Hematopoietic multipotent progenitor cell (in vitro differentiated cells): ENCODE measurements at regions not wholly inside any gene's neighbourhood (a gene's known extent, or its start where the extent isn't known, plus 50 kb on each side); places are given as distances from the start of the nearest gene placed in this dataset.
"Not testable (repeated sequence)": the region's sequence is repeated elsewhere in the genome, so short reads cannot be mapped to it uniquely, and the experiment has no call there.

Experiments used
- DNase-seq, 3 donors: peaks; one replicate each; pipeline ENCODE4 v3.0.0-alpha.2; 2011 to 2015; ENCODE audit warnings: low read depth in 2 of 3, low spot score in 2 of 3

DNA sequence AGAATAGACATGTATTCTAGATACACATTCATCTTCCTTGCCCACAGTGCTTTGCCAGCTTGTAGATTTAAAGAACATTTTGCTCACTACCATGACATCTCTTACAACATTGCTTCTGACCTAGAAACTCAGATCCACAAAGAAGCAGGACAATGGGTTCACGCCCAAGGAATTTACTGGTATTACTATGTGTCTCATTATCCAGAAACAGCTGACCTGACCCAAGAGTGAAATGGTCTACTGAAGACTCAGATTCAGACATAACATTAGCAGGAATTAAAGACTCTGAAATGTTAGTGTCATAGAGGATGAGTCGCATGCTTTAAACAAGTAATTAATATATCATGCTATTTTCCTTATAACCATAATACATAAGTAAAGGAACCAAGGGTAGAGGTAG, 731.4 kb downstream of the GALC start:
- no peak for DNase-seq

DNA sequence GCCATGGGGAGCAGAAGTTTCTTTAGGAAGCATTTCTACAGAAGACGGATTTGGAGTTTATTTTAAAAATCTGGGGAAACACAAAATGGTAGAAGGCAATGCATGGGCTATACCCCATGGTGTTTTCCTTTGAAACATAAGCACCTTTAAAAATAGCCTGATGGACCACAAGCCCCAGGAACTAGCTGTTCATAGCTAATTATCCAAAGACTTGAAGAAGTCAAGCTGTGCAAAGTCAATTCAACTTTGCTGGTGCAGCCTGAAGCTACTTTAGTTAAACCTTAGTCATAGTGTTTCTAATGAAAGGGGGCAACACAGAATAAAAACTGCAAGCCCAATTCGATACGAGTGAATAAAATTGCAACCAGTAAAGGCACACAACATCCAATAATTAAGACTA, 732.5 kb downstream of the GALC start:
- DNase-seq, result no peak

GRCh38 chr14:87257421-87257820, 735.6 kb downstream of the GALC start:
- no peak for DNase-seq

DNA sequence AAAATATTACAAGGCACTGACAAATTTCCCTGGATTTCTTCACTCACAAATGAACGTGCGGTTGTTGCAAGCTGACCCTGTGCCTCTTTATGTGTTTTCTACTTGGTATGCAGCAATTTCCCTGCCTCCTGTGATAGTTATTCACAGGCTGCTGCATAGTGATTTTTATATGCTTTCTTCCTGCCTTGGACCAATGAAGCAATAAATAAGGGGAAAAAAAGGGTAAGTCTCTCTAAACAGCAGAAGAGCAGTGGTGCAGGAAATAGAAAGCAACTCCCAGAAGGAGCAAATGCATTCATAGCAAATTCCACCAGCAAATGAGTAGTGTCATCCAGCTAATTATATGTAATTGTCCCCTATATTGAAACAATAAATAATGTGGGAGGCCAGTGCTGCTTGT, 737.9 kb downstream of the GALC start:
- DNase-seq, result no peak

DNA sequence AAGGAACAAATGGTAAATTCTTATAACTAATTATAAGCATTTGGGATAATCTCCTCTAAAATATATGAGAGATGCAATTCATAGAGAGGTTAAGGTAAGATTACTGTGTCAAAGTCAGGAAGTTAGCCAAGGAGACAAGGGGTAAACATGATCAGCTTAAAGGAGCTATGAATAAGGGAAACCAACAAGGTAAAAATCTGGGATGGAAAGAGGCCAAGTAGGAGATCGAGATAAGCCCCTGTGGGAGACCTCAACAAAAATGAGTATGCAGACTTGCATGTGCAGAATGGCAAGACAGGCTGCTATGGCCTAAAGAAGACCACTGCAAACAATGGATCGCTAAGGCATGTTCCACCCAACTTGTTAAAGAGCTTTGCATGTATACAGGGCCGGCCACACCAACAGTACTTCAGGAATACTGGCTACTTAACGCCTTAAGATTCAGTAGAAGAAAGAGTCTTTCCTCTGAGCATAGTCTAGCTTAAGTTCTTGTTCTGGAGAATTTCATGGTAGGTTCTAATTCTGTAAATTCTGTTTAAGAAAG, 738.6 kb downstream of the GALC start:
- no peak for DNase-seq

- DNase-seq, result not testable (repeated sequence)
These were observed 739.2 kb downstream of the GALC start for GRCh38 chr14:87253791-87254190.

- DNase-seq, result no peak
These were observed 740.9 kb downstream of the GALC start for GRCh38 chr14:87252103-87252502.

GRCh38 chr14:87251011-87251410, 742.0 kb downstream of the GALC start:
- DNase-seq, result no peak

- DNase-seq, result no peak
These were observed 751.8 kb downstream of the GALC start for GRCh38 chr14:87241018-87241768.

- not testable (repeated sequence) for DNase-seq
These were observed 752.7 kb downstream of the GALC start for GRCh38 chr14:87240319-87240718.

DNA sequence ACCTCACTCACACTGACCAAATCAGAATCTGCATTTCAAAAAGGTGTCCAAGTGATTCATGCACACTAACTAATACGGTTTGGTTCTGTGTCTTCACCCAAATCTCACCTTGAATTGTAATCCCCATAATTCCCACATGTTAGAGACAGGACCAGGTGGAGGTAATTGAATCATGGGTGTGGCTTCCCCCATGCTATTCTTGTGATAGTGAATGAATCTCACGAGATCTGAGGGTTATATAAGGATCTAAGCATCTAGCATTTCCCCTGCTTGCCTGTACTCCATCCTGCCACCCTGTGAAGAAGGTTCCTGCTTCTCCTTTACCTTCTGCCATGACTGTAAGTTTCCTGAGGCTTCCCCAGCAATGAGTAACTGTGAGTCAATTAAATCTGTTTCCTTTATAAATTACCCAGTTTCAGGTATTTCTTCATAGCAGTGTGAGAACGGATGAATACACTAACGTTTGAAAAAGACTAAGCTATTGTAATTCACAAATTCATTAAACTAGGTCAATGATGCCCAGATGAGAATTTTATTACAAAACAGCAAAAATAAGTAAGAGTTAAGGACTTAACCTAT, 759.1 kb downstream of the GALC start:
- no peak for DNase-seq

GRCh38 chr14:87233266-87233665, 759.7 kb downstream of the GALC start:
- no peak for DNase-seq

DNA sequence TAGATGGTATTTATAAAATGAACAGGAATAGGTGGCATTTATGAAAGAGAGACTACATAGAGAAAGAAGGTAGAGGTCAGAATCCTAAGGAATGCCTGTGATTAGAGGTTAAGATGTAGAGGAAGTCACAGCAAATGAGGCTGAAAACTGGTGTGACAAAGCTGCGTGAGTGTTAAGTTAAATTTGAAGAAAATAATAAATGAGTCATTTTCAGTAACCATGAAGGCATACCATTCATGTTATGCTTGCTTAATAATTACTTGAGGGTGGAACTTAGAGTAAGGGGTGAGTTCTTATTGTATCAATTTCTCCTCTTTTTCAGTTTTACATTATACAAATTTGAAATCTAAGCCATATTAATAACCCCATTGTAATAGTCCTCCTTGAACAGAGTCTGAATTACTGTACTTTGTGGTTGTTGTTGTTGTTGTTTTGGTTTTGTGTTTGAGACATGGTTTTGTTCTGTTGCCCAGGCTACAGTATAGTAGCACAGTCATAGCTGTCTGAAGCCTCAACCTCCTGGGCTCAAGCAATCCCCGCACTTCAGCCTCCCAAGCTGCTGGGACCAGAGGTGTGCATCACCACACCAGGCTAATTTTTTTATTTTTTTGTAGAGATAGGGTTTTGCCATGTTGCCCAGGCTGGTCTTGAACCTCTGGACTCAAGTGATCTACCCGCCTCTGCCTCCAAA, 761.5 kb downstream of the GALC start:
- no peak for DNase-seq

DNA sequence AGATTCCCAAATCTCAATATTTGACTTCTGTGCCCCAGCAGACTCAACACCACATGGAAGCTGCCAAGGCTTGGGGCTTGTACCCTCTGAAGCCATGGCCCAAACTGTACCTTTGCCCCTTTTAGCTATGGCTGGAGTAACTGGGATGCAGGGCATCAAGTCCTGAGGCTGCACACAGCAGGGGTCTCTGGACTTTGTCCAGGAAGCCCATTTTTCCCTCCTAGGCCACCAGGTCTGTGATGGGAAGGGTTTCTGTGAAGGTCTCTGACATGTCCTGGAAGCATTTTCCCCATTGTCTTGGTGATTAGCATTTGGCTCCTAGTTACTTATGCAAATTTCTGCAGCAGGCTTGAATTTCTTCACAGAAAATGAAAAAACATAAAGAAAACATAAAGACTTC, 762.3 kb downstream of the GALC start:
- no peak for DNase-seq

- no peak for DNase-seq
These were observed 763.9 kb downstream of the GALC start for GRCh38 chr14:87229131-87229530.

GRCh38 chr14:87217023-87217422, 776.0 kb downstream of the GALC start:
- DNase-seq, result no peak

- no peak for DNase-seq
These were observed 778.4 kb downstream of the GALC start for GRCh38 chr14:87214558-87214957.

DNA sequence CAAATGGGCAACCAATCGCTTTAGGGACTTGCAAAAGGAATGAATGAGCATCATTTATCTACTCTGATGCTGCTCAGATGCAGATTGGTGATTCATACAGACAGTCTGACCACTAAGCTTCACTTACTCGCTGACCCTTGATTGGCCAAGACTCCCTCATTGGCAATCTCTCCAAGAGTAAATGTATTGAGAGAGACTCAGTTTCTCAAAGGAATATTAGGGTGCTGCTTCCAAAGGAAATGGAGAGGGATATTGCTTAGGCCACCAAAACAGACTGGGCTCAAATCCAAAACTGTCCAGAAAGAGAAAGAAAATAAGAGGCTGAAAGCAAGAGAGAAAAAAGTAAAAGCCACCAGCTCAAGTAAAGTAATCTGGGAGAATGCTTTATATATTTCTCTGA, 785.2 kb downstream of the GALC start:
- no peak for DNase-seq

GRCh38 chr14:87205811-87206210, 787.2 kb downstream of the GALC start:
- no peak for DNase-seq

GRCh38 chr14:87203346-87203745, 789.6 kb downstream of the GALC start:
- no peak for DNase-seq

GRCh38 chr14:87199381-87199780, 793.6 kb downstream of the GALC start:
- no peak for DNase-seq

DNA sequence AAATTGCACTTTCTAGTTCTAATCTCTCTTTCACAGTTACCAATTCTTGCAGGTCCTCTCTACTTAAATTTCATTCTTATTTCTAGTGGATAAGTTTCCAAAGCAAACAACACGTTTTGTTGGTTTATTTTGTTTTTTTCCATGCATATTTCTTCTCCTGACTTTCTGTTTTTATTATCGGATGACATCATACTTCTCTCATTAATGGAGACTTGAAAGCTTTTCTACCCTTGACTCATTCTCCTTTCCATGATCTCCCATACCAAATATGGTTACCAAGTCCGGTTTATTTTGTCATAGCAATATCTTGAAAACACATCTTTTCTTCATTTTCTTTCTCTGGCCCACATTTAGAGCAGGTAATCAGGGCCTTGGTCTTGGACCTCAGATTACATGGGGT, 796.5 kb downstream of the GALC start:
- DNase-seq, result no peak
